ENCODE measurements at regions not wholly inside any gene's neighbourhood (a gene's known extent, or its start where the extent isn't known, plus 50 kb on each side); places are given as distances from the start of the nearest gene placed in this dataset.

GRCh38 chr11:91717169-91717568, 507.4 kb upstream of the FAT3 start:
- no peak for TF ChIP-seq CTCF (IDR thresholded peaks at IDR 0.05)
- TF ChIP-seq POLR2A (IDR thresholded peaks at IDR 0.05): no peak
